CD4-positive, alpha-beta T cell treated with Interleukin-15 for 4 hours (primary cell): ENCODE measurements at regions not wholly inside any gene's neighbourhood (a gene's known extent, or its start where the extent isn't known, plus 50 kb on each side); places are given as distances from the start of the nearest gene placed in this dataset.

Source experiments
- DNase-seq: peaks from one replicate; pipeline ENCODE4 v3.0.0-alpha.2; 2020; ENCODE audit warnings: low spot score

DNA sequence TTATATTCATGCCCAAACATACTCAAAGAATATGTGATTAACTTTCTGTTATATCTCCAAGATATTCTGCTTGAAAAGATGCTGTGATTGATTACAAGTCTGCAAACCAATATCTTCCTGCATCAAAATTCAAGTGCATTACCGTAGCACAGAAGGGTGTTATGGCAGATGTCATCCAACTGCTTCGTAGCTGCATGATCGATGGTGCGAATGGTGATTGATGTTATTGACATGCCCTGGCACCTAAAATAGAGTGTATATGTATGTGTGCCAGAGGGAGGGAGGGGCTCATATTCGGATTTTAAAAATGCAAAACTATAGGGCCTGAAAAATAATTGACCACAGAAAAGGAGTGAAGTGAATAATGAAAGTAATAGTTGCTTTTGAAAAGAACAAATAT lies 882.1 kb upstream of the NUDT12 start:
- DNase-seq = no peak

DNA sequence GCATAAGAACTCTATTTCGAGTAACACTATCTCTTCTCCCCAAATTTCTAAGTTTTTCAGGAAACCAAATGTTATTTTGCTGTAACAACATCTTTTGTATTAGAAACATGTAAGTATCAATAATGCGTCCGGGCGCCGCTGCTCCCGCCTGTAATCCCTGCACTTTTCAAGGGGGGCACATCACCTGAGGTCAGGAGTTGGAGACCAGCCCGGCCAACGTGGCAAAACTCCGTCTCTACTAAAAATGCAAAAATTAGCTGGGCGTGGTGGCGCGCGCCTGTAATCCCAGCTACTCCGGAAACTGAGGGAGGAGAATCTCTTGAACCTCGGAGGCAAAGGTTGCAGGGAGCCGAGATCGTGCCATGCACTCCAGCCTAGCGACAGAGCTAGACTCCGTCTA lies 881.1 kb upstream of the NUDT12 start:
- no peak for DNase-seq

DNA sequence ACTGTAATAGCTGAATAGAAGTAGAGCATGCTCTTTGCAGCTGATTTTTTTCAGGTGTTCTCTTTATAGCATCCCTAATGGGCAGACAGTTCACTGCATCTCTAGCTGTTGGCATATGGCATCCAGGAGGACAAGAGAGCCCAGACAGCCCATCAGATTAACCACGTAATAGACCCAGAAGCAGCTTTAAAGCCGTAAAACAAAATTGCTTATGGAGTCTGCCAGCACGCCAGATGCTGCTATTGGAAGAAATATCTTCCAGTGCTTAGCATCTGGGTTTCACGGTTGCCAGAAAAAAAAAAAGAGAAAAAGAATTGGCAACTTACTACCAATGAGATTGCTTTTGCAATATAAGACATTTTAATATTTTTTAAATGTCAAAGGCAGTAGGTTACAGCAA lies 869.4 kb upstream of the NUDT12 start:
- no peak for DNase-seq

DNA sequence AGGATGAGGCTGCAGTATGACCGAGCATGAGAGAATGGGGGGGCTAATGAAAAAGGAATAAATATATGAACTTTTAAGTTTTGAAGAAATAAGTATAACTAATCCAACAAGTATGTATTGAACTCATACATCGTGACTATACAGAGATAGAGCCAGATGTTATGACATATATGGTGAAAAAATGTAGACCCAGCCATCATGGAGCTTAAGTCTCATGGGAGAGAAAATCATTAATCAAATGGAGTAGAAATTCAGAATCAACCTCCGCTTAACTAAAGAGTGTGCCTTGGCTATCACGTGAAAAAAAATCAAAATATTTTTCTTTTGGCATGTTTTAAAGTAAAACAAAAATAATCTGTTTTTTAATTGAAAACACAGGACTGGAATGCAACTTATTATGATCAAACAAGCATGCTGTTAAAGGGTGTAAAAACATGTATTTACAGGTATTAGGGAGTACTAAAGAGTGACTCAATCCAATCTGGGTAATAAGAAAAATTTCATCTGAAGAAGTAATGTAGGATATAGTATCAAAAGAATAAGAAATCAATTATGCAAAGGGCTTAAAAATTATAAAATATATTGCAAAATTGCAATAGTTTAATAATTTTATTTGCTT lies 868.5 kb upstream of the NUDT12 start:
- no peak for DNase-seq

DNA sequence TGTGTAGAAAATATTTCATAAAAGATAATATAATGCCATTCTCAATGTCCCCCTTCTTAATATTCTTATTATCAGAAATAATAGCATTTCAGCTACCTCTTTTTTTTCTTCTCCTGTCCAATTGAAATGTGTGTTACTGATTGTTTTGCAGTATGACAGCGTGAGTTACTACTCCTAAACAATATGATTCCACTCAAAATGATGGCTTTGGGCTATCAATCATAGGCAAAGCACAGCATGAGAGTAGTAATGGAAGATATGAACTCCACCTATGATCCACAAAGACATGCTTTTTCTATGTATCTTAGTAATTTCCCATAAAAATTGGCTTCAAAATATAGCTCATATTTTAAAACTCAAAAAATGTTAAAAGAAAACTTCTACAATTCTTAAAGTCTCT lies 867.3 kb upstream of the NUDT12 start:
- DNase-seq = no peak

DNA sequence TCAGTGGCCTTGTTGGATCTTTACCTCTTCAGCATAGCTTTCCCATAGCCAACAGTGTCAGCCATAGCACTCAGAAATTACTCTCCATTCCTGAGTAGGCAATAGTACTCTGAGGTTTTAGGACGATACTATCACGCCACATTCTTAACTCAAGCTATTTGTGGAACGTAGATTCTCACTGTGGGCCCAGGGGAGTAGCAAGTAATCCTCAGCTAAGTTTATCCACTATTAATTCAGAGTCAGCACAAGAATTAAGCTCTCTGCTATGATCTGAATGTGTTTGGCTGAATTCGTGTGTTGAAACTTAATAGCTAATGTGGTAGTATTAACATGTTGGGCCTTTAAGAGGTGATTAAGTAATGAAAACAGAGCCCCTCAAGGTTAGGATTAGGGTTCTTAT lies 858.8 kb upstream of the NUDT12 start:
- no peak for DNase-seq

DNA sequence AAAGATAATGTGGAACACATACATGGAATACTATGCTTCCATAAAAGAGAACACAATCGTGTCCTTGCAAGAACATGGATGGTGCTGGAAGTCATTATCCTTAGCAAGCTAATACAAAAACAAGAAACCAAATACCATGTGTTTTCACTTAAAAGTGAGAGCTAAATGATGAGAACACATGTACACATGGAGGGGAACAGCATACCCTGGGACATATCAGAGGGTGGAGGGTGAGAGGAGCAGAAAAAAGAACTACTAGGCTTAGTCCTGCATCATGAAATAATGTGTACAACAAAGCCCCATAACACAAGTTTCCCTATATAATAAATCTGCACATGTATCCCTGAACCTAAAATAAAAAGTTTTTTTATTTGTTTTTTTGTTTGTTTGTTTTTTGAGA lies 855.5 kb upstream of the NUDT12 start:
- no peak for DNase-seq

DNA sequence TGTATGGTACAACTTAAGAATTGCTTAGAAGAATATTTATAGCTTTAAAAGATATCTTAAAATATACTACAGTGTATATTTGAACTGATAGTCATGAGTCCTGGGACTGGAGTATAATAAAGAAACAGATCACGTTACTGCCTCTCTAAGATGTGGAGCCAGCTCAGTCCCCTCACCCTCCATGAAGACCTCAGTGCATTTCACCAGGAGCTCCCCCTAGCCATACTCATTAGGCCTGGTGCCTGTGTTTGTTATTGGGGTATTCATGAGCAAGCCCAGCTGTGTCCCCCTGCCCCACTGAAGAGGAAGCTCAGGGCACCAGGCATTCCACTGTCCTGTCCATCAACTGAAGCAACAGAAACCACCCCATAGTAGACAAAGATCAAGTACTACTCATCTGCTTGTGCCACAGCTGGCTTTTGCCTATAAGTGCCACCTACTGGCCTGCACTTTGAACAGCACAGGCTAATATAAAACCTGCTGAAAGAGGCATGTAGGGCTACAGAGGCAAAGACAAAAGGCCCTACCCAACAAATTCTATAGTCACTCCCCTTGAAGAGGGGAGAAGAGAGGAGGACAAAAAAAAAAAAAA lies 850.2 kb upstream of the NUDT12 start:
- DNase-seq = no peak

DNA sequence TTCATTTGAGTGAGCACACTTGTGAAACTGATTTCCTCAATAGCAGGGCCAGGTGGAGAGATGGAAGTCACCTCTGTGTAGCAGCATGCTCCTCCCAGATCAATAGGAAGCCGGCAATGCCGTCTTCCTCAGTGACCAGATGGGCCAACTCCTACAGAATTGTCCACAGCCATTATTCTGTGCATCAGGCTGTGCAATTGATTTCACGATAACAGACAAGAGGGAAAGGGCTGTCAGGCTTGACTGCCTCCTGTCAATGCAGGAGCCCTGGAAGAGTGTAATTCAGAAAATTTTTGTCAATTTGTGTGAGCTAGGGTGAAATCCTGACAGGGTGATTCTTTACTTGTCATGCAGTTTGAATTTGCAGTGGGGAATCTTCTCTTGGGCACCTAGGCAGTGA lies 838.4 kb upstream of the NUDT12 start:
- DNase-seq = no peak

DNA sequence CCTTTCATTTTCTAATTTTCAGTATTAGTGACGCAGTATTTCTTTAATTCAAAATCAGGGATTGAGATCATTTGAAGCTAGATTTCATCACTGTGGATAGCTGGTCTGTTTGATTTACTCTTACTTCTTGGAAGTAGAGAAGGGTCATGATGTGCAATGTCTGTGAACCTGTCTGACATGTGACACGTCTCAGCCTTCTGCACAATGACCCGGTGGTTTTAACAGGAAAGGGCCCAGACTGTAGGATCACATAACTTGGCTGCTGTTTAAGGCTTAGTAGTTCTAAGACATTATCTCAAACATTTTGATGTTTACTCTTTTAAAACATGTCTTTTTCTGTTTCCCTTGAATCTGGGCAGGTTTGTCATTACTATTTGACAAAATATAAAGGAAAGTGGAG lies 823.3 kb upstream of the NUDT12 start:
- no peak for DNase-seq

DNA sequence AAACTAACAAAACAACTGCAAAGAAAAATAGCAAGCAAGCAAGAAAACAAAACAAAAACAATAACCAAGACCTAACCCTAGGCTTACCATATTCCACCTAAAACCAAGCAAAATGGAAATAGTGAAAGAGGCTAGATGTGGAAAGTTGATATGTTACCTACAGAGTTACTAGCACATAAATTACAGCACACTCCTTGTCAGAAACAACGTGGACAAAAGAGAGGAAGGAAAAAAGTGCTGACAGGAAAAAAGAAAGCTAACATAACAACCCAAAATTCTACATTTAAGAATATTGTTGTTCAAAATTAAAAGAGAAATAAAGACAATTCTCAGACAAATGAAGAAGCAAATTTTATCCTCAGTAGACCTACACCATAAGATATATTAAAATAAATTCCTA lies 812.8 kb upstream of the NUDT12 start:
- no peak for DNase-seq

DNA sequence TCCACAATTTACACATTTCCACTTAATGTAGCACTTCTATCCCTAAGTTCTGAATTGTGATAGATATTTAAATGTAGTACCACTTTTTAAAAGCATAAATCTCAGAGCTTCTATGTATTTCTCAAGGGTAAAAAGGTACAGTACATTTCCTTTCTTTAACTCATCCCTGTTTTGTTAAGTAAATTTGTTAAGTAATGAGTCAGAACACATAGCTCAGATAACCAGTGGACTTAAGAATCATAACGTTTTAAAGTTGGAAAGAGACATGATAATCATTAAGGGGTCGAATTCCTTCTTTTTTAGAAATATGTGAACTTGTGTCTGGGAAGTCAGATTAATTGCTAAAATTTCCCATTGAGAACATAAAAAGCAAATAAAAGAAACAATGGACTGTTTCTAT lies 810.2 kb upstream of the NUDT12 start:
- no peak for DNase-seq

DNA sequence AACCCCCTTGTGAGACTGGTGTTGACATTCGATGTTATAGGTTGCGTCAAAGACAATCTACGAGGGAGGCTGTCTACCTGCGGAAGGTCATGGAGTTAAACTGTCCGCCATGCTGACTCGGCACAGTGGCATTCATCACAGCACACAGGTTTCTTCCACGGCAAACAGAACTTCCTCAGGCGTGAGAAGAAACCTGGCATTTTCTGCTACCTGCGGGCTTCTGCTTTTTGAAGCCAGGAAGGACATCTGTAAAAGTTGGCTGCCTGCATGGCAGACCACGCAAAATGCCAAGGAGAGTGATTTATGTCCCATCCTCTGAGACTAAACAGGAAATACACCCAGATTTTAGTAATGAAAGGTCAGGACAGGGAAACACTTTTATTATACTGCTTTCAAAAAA lies 809.8 kb upstream of the NUDT12 start:
- no peak for DNase-seq

DNA sequence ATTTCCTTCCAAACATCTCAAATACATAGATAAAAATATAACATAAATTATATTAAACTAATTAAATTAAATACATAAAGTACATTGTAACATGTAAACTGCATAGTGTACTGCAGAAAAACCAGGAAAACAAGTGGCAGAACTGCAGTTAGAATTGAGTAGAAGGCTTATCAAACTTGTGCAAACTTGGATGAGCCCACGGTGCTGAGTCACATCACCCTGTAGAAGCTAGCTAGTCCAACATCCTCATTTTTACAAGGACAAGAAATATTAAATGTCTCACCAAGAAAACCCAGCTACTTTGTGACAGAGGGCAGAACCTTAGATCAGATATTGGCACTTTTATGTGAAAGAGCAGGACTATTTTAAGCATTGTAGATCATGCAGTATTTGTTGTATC lies 807.9 kb upstream of the NUDT12 start:
- no peak for DNase-seq

DNA sequence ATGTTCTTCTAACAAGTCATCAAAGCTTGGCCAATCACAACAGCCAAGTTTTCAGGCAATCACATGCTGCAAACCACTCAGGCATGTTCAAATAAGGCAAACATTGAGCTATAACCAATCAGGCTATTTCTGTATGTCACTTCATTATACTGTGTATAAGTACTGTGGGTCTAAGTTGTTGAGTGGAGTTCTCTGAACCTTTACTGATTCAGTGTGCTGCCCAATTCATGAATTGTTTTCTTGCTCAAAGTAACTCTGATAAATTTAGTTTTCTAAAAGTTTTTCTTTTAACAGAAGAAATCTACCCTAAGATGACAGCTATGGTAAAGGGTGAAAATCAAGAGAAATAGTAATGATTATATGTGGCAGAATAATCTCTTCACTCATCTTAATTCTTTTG lies 805.4 kb upstream of the NUDT12 start:
- no peak for DNase-seq

DNA sequence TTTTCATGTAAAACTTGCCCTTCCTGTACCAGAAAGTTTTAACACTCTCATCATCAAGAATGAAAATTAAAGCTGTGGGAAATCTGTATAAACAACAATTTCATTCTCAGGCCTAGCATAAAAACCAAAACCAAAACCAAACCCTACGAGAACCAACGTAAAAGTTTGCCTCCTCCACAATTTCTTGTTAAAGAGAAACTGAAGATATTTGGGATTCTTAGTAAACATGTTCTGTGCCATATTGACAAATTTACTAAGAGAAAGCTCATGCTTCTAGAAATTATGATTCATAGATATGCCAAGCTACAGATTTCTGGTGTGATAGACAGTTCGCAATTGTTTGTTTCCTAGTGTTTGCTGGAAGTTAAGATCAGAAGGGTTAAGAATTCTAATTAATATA lies 801.0 kb upstream of the NUDT12 start:
- no peak for DNase-seq

DNA sequence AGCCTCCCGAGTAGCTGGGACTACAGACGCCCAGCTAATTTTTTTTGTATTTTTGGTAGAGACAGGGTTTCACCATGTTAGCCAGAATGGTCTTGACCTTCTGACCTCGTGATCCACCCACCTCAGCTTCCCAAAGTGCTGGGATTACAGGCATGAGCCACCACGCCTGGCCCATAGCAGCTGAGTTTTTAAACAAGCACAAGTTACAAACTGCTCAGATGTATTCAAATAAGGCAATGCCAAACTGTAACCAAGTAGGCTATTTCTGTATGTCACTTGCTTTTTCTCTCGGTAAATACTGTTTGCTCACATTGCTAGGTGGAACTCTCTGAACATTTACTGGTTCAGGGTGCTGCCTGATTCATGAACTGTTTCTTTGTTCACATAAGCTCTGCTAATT lies 799.3 kb upstream of the NUDT12 start:
- DNase-seq = no peak

DNA sequence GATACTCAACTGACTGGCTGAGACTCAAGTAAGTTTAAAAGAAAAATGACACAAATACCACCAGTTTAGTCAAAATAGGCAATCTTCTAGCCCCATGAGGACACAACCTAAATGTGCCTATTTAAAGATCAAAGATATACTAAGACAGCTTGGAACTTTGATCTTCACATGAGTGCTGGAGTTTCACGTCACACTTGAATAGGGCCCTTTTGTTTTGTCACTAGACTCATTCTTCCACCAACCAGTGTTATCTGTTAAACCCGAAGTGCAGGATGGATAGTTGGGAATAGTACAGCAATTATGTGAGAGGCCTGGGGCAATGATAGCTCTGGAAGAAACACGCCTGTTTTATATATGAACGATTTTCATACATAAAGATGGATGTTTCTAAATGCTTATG lies 792.8 kb upstream of the NUDT12 start:
- DNase-seq = no peak

DNA sequence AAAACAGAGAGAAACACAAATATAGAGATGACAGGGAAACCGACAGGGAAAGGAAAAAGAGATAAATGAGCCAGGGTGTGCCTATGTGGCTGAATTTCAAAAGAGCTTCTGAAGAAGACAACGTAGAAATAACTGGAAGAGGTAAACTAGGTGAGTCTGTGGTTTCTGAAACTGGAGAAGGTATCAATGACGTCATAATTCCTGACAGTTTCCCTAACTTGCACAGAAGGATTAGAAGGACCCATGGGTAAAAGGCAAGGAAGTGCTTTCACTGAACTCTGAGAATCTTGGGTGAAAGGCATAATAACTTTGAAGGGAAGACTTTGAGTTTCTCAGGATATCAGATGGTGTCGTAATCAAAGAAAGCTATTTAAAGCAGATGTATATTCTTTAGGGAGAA lies 790.8 kb upstream of the NUDT12 start:
- no peak for DNase-seq

DNA sequence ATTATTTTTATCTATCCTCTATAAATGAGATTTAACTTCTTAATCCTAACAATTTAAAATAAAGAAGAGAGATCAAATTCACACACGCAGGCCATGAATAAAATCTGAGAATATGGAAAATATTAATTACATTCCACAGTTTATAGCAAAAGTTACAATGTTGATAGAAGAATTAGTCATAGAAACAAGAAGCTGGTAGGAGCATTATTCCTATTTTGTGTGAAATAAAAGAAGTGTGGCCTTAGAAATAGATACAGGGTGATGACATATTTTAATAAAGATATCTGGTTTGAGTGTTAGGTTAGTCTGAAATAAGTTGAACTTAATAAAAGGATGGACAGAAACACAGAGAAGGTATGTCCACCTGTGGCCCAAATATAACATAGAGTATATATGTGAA lies 790.4 kb upstream of the NUDT12 start:
- DNase-seq = no peak

DNA sequence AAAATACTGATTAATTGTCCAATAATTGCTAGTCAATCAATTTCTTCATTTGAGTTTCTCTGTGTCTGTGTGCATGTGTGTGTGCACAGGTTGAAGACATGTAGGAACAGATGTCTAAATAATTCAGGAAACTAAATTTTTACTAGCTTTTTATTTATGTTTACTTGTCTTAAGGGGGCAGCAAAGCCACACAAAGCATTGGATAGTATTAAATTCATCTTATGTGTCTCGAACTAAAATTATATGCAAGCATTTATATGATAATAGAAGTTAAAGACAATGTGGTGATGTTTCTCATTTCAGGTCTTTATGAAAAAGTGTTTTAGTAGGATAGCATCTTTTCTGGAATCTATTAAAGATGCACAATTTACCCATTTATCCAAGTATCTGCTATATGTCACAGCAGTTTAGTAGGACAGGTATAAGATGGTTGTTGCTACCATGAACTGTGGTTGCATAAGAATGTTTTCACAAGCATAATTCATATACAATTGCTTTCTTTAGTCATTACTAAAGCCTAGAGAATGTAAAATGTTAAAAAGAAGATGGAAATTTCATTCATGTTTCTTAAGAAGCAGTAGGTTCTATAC lies 784.6 kb upstream of the NUDT12 start:
- DNase-seq = no peak

DNA sequence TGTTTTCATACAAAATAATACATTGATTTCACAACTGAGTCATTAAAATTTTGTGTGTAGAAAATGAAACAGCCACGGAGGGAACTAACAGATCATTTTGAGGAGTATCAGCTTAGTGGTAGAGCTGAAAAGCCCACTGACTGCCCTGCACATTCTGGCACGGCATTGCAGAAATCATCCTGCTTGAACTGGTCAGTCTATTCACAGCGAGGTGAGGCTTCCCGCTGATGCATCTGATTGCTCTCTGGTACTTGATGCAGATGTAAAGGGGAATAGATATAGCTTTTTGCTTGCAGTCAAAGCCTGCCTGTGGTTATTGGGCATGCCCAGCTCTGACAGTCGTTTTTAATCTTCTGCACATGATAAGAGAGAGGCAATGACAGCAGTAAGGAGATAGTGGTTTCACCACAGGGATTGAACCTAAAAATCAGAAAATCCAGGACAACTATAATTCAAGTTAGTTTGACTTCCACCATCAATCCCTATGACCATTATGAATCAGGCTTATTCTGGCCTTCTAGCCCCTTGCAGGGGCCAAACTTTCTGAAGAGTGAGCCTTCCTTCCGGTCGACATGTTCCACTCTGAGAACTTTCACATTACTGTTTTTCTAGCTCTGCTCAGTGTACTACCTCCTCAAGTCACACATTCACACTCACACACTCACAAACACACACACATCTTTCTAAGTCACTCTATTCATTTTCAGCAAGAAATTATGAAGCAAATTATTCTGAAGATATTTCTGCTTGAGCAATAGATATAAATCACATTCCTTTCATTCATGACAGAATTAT lies 782.8 kb upstream of the NUDT12 start:
- DNase-seq = no peak

DNA sequence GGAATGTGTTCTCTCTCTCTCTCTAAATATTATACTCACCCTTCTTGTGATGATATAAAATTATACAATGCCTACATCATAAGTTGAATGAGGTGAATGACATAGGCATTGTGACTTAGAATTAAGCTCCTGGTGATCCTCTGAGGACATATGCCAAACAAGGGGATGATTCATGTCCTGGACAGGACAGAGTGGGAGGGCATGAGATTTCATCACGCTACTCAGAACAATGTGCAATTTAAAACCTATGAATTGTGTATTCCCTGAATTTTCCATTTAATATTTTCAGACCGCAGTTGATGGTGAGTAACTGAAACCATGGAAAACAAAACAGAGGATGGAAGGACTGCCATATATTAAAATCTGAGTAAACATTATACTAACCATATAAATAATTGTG lies 782.2 kb upstream of the NUDT12 start:
- no peak for DNase-seq
